Activated CD4-positive, alpha-beta T cell treated with anti-CD3 and anti-CD28 coated beads, Interleukin-2, amount 50 U/mL, for 24 hours (primary cell): ENCODE measurements at regions not wholly inside any gene's neighbourhood (a gene's known extent, or its start where the extent isn't known, plus 50 kb on each side); places are given as distances from the start of the nearest gene placed in this dataset.
"Not testable (repeated sequence)": the region's sequence is repeated elsewhere in the genome, so short reads cannot be mapped to it uniquely, and the experiment has no call there.

ENCODE experiments used
- DNase-seq, 2 donors: peaks; one replicate each; pipeline ENCODE4 v3.0.0-alpha.2; 2020; ENCODE audit warnings: low read depth in 1 of 2, low spot score in 1 of 2

GRCh38 chr21:28483301-28484035 is 509.2 kb downstream of the LTN1 start:
- no peak for DNase-seq

- DNase-seq, result no peak
These were observed 510.0 kb downstream of the LTN1 start for GRCh38 chr21:28482657-28483056.

GRCh38 chr21:28480470-28480869 is 512.2 kb downstream of the LTN1 start:
- no peak for DNase-seq

GRCh38 chr21:28473530-28474220 is 519.0 kb downstream of the LTN1 start:
- no peak for DNase-seq

GRCh38 chr21:28472543-28472942 is 520.1 kb downstream of the LTN1 start:
- DNase-seq, result not testable (repeated sequence)

- no peak for DNase-seq
These were observed 527.7 kb downstream of the LTN1 start for GRCh38 chr21:28464988-28465387.

GRCh38 chr21:28464095-28464494 is 528.6 kb downstream of the LTN1 start:
- no peak for DNase-seq

- no peak for DNase-seq
These were observed 533.5 kb downstream of the LTN1 start for GRCh38 chr21:28459193-28459592.

GRCh38 chr21:28458446-28458845 is 534.2 kb downstream of the LTN1 start:
- no peak for DNase-seq

- no peak for DNase-seq
These were observed 537.5 kb downstream of the LTN1 start for GRCh38 chr21:28455253-28455600.

- no peak for DNase-seq
These were observed 538.0 kb downstream of the LTN1 start for GRCh38 chr21:28454564-28455252.

GRCh38 chr21:28447462-28447861 is 545.2 kb downstream of the LTN1 start:
- DNase-seq, result no peak

- DNase-seq, result no peak
These were observed 547.4 kb downstream of the LTN1 start for GRCh38 chr21:28445141-28445830.

- DNase-seq, result no peak
These were observed 548.1 kb downstream of the LTN1 start for GRCh38 chr21:28444557-28444956.

GRCh38 chr21:28444111-28444510 is 548.6 kb downstream of the LTN1 start:
- DNase-seq, result no peak

GRCh38 chr21:28442624-28443023 is 550.1 kb downstream of the LTN1 start:
- no peak for DNase-seq

- DNase-seq, result no peak
These were observed 550.6 kb downstream of the LTN1 start for GRCh38 chr21:28442085-28442484.

- no peak for DNase-seq
These were observed 552.9 kb downstream of the LTN1 start for GRCh38 chr21:28439788-28440187.

- DNase-seq, result no peak
These were observed 553.4 kb downstream of the LTN1 start for GRCh38 chr21:28439251-28439650.

- no peak for DNase-seq
These were observed 555.6 kb downstream of the LTN1 start for GRCh38 chr21:28437061-28437460.

- no peak for DNase-seq
These were observed 556.3 kb downstream of the LTN1 start for GRCh38 chr21:28436286-28436932.
